Ovary (tissue), 7 donors: ENCODE measurements at regions not wholly inside any gene's neighbourhood (a gene's known extent, or its start where the extent isn't known, plus 50 kb on each side); places are given as distances from the start of the nearest gene placed in this dataset.
"Not testable (repeated sequence)": the region's sequence is repeated elsewhere in the genome, so short reads cannot be mapped to it uniquely, and the experiment has no call there.

ENCODE experiments used
- DNase-seq, 5 donors: peaks; one replicate each; pipeline ENCODE4 v3.0.0-alpha.2; 2019 to 2020
- H3K27ac ChIP-seq, 2 donors: fragments of 200-600 bp; one replicate each; pipeline versions ENCODE4 v1.5.1 to v1.8.0; 2019 to 2022
- H3K27me3 ChIP-seq: fragments of 200-600 bp; one replicate; pipeline ENCODE4 v1.8.0; 2022
- H3K36me3 ChIP-seq: fragments of 200-600 bp; sonication (generic); one replicate; pipeline ENCODE4 v1.5.1; 2019
- H3K4me1 ChIP-seq: one replicate; pipeline ENCODE4 v1.8.1; 2013; ENCODE audit warnings: mild to moderate bottlenecking, moderate library complexity; ENCODE audit not compliant: insufficient read depth
- H3K4me3 ChIP-seq: fragments of 200-600 bp; sonication (generic); one replicate; pipeline ENCODE4 v1.5.1; 2017
- H3K9me3 ChIP-seq, 2 donors: fragments of 200-600 bp in 1 of 2; sonication (generic) in 1 of 2; one replicate each; pipeline versions ENCODE4 v1.5.1 to v1.8.1; 2013 to 2019; ENCODE audit warnings: mild to moderate bottlenecking in 1 of 2, moderate library complexity in 1 of 2
- CTCF ChIP-seq, 3 donors: fragments of 450-650 bp in 2 of 3; fragments of 200-600 bp in 1 of 3; IDR thresholded peaks; one replicate each; pipeline versions ENCODE4 v1.5.1 to v1.8.0; 2016 to 2022; ENCODE audit warnings: antibody characterized with exemption in 3 of 3, mild to moderate bottlenecking in 1 of 3
- EP300 ChIP-seq: sonication (generic); formaldehyde crosslinking; IDR thresholded peaks from one replicate; pipeline ENCODE4 v1.6.1; 2017; ENCODE audit warnings: antibody characterized with exemption
- POLR2A ChIP-seq: fragments of 450-650 bp; IDR thresholded peaks from one replicate; pipeline ENCODE4 v1.6.1; 2017; ENCODE audit warnings: antibody characterized with exemption, mild to moderate bottlenecking, moderate library complexity
- WGBS, 3 donors: extraction: QIAGEN DNeasy Blood & Tissue Kit in 1 of 3; methylation state at CpG; one replicate each; pipeline versions ENCODE4 v1.1.5 to v1.1.7; 2013 to 2017; 5-methylcytosine and 5-hydroxymethylcytosine counted together
- intact Hi-C, 4 donors: fragments of 100-400 bp; cut with DNase I; formaldehyde crosslinking; loops; one replicate each; pipeline versions ENCODE4 v1.11.0 to v1.15.1; 2022 to 2023
- donor health status: DM: no; HTN: no; CAD: no; lungs with moderate emphysema.
- donor health status: DM: no; HTN: no; CAD: no.
- donor health status: Bipolar disorder and iron deficiency.
- donor health status: DM: no; HTN: no; CAD: no.
- donor health status: DM: yes; HTN: yes; CAD: no.

- Histone ChIP-seq H3K27me3 (no peaks in the 10 kb centered on the region), H3K9me3 (no peaks in the 10 kb centered on the region), H3K27ac (no peak overlapping the region), H3K36me3 (no peaks in the 10 kb centered on the region), H3K4me3 (no peak overlapping the region), H3K4me1 (no peaks in the 10 kb centered on the region)
- TF ChIP-seq POLR2A (no peak), EP300 (no peak)
- intact Hi-C loops, result no loop called here
- 72 to 87% (median 86%) methylated on average over 5 of the region's 5 CpGs for WGBS, 3 donors
- no peak for DNase-seq
These were observed 2256.1 kb upstream of the AGA start for GRCh38 chr4:179698321-179698720.

GRCh38 chr4:179709961-179710624, 2267.9 kb upstream of the AGA start:
- Histone ChIP-seq H3K36me3 (no peaks in the 10 kb centered on the region), H3K4me3 (no peak overlapping the region), H3K9me3 (no peaks in the 10 kb centered on the region), H3K27ac (no peak overlapping the region), H3K27me3 (no peaks in the 10 kb centered on the region), H3K4me1 (no peaks in the 10 kb centered on the region)
- intact Hi-C loops, result no loop called here
- no peak for TF ChIP-seq CTCF (IDR thresholded peaks at IDR 0.05)
- TF ChIP-seq EP300, result no peak
- no peak for TF ChIP-seq POLR2A
- DNase-seq, result no peak
- WGBS, 3 donors, result 50 to 56% (median 52%) methylated on average over 4 of the region's 4 CpGs

- Histone ChIP-seq H3K4me1 (no peaks in the 10 kb centered on the region), H3K4me3 (no peak overlapping the region), H3K27me3 (no peaks in the 10 kb centered on the region), H3K36me3 (no peaks in the 10 kb centered on the region), H3K27ac (no peak overlapping the region), H3K9me3 (no peaks in the 10 kb centered on the region)
- 89 to 94% (median 91%) methylated on average over 8 of the region's 8 CpGs for WGBS, 3 donors
- no peak for DNase-seq
- TF ChIP-seq CTCF (IDR thresholded peaks at IDR 0.05), result no peak
- no peak for TF ChIP-seq POLR2A
- TF ChIP-seq EP300, result no peak
- intact Hi-C loops, result no loop called here
These were observed 2277.7 kb upstream of the AGA start for GRCh38 chr4:179719766-179720450.

GRCh38 chr4:179726491-179726890, 2284.3 kb upstream of the AGA start:
- H3K4me1 ChIP-seq, H3K4me3 ChIP-seq, H3K27ac ChIP-seq, DNase-seq, intact Hi-C loops, H3K36me3 ChIP-seq, H3K9me3 ChIP-seq, H3K27me3 ChIP-seq: not testable (repeated sequence)
- 82 to 88% (median 83%) methylated on average over 6 of the region's 6 CpGs for WGBS, 3 donors

GRCh38 chr4:179728305-179728704, 2286.1 kb upstream of the AGA start:
- Histone ChIP-seq H3K4me1 (no peaks in the 10 kb centered on the region), H3K9me3 (no peaks in the 10 kb centered on the region), H3K27me3 (no peaks in the 10 kb centered on the region), H3K36me3 (no peaks in the 10 kb centered on the region), H3K27ac (no peak overlapping the region), H3K4me3 (no peak overlapping the region)
- intact Hi-C loops, result no loop called here
- TF ChIP-seq CTCF (IDR thresholded peaks at IDR 0.05) (no peak), EP300 (no peak), POLR2A (no peak)
- WGBS, 3 donors, result 77 to 78% (median 77%) methylated on average over 4 of the region's 4 CpGs
- no peak for DNase-seq

- H3K36me3 ChIP-seq, H3K4me3 ChIP-seq, H3K27ac ChIP-seq, H3K9me3 ChIP-seq, H3K27me3 ChIP-seq, intact Hi-C loops, DNase-seq, H3K4me1 ChIP-seq: not testable (repeated sequence)
- WGBS, 3 donors, result 90 to 97% (median 94%) methylated on average over 6 of the region's 6 CpGs
These were observed 2294.6 kb upstream of the AGA start for GRCh38 chr4:179736820-179737219.
